OCI-LY7 (cell line): ENCODE measurements at regions not wholly inside any gene's neighbourhood (a gene's known extent, or its start where the extent isn't known, plus 50 kb on each side); places are given as distances from the start of the nearest gene placed in this dataset.

ENCODE experiments used
- BruUV-seq: library from RNA; stranded (reverse); fragments of 400-500 nt; replicated peaks from 2 replicates; lab custom pipeline; 2021; lab: Mats Ljungman, UMichigan
- CTCF ChIA-PET: fragments of 300-600 bp; sonication (Branson Sonifier 250); formaldehyde crosslinking; loops from one replicate; lab custom pipeline; 2022; ENCODE audit warnings: antibody characterized with exemption; ENCODE audit not compliant: unreplicated experiment; lab: Charles Lee
- POLR2A ChIA-PET: fragments of 300-600 bp; sonication (Branson Sonifier 250); formaldehyde crosslinking; loops from one replicate; lab custom pipeline; 2022; ENCODE audit warnings: antibody characterized with exemption; lab: Charles Lee
- DNase-seq: peaks from one replicate; pipeline ENCODE4 v3.0.0-alpha.2; 2015; ENCODE audit warnings: low spot score
- H2AFZ ChIP-seq: fragments of 200-600 bp; sonication (generic), shearing (Covaris generic); 2 replicates; pipeline ENCODE4 v1.6.1; 2014; ENCODE audit warnings: mild to moderate bottlenecking, antibody characterized with exemption, low read length, moderate library complexity
- H3K27ac ChIP-seq: fragments of 200-600 bp; sonication (generic); 2 replicates; pipeline ENCODE4 v1.5.1; 2014; ENCODE audit warnings: mixed run types, low read depth, mild to moderate bottlenecking, moderate library complexity, low read length, inconsistent platforms; ENCODE audit not compliant: poor library complexity, severe bottlenecking
- H3K36me3 ChIP-seq: fragments of 200-600 bp; sonication (generic); 2 replicates; pipeline ENCODE4 v1.6.1; 2014; ENCODE audit warnings: mild to moderate bottlenecking, antibody characterized with exemption, low read length, moderate library complexity, mixed read lengths; ENCODE audit not compliant: insufficient read depth
- H3K4me1 ChIP-seq: fragments of 200-600 bp; sonication (generic); 2 replicates; pipeline ENCODE4 v1.5.1; 2014; ENCODE audit warnings: mild to moderate bottlenecking, low read length; ENCODE audit not compliant: insufficient read depth, poor library complexity, severe bottlenecking
- H3K4me2 ChIP-seq: fragments of 200-600 bp; sonication (generic); 2 replicates; pipeline ENCODE4 v1.6.1; 2014; ENCODE audit warnings: mild to moderate bottlenecking, low read length
- H3K4me3 ChIP-seq: fragments of 200-600 bp; sonication (generic); 2 replicates; pipeline ENCODE4 v1.5.1; 2014; ENCODE audit warnings: mild to moderate bottlenecking, low read depth, low read length; ENCODE audit not compliant: poor library complexity, severe bottlenecking
- H3K79me2 ChIP-seq: fragments of 200-600 bp; sonication (generic); 2 replicates; pipeline ENCODE4 v1.6.1; 2016; ENCODE audit warnings: low read depth, mild to moderate bottlenecking, low read length, moderate library complexity, mixed read lengths; ENCODE audit not compliant: insufficient read depth
- H3K9me2 ChIP-seq: fragments of 200-600 bp; sonication (generic); 2 replicates; pipeline ENCODE4 v1.6.1; 2016; ENCODE audit warnings: mild to moderate bottlenecking, low read length, mixed read lengths; ENCODE audit not compliant: insufficient read depth
- H3K9me3 ChIP-seq: fragments of 200-600 bp; sonication (generic); 2 replicates; pipeline ENCODE4 v1.6.1; 2014; ENCODE audit warnings: mild to moderate bottlenecking, mixed run types, low read length, mixed read lengths
- H4K20me1 ChIP-seq: fragments of 200-600 bp; sonication (generic); 2 replicates; pipeline ENCODE4 v1.6.1; 2014; ENCODE audit warnings: mild to moderate bottlenecking, antibody characterized with exemption, low read length, moderate library complexity, mixed read lengths; ENCODE audit not compliant: insufficient read depth
- EZH2phosphoT487 ChIP-seq: fragments of 200-600 bp; sonication (generic); IDR thresholded peaks from 2 replicates; pipeline ENCODE4 v1.6.1; 2018; ENCODE audit warnings: low read depth, borderline replicate concordance, mild to moderate bottlenecking, mixed run types, antibody characterized with exemption, low read length, moderate library complexity, mixed read lengths
- intact Hi-C: fragments of 100-400 bp; cut with micrococcal nuclease; formaldehyde crosslinking; loops from one replicate; pipeline ENCODE4 v1.10.0; 2022; ENCODE audit not compliant: unreplicated experiment
- TF ChIP-seq, protein P1 (sequence below): fragments of 200-600 bp; sonication (generic); conservative IDR thresholded peaks from 2 replicates; pipeline ENCODE4 v1.5.1; 2014; ENCODE audit warnings: mild to moderate bottlenecking, antibody characterized with exemption, low read length, moderate library complexity, mixed read lengths

DNA sequence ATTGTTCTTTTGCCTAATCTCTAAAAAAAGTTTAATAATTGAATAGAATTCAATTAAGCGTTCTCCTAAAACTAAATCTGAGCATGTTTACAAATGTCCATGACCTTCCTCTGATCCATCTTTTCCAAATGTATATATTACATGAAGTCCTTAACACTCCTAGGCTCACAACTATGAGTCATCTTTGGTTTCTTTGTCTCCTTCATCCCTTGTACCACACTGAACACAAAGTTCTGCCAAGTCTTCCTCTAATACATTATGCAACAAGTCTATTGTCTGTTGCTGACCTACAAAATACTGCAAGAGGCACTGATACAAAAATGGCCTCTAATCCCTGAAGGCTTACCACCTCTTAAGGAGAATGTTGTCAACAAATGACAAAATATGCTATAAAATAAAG, 550.2 kb downstream of the PYDC2 start:
- ChIA-PET CTCF (no interaction called here), POLR2A (no interaction called here)
- TF ChIP-seq, protein P1, sequence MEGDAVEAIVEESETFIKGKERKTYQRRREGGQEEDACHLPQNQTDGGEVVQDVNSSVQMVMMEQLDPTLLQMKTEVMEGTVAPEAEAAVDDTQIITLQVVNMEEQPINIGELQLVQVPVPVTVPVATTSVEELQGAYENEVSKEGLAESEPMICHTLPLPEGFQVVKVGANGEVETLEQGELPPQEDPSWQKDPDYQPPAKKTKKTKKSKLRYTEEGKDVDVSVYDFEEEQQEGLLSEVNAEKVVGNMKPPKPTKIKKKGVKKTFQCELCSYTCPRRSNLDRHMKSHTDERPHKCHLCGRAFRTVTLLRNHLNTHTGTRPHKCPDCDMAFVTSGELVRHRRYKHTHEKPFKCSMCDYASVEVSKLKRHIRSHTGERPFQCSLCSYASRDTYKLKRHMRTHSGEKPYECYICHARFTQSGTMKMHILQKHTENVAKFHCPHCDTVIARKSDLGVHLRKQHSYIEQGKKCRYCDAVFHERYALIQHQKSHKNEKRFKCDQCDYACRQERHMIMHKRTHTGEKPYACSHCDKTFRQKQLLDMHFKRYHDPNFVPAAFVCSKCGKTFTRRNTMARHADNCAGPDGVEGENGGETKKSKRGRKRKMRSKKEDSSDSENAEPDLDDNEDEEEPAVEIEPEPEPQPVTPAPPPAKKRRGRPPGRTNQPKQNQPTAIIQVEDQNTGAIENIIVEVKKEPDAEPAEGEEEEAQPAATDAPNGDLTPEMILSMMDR, result no peak
- no peak for TF ChIP-seq EZH2phosphoT487
- no peak for DNase-seq
- BruUV-seq, result no TSS peak
- Histone ChIP-seq H3K4me3 (no peak overlapping the region), H3K4me1 (no peaks in the 10 kb centered on the region), H3K27ac (no peak overlapping the region), H3K79me2 (no peaks in the 10 kb centered on the region), H3K4me2 (no peak overlapping the region), H3K36me3 (no peaks in the 10 kb centered on the region), H4K20me1 (no peaks in the 10 kb centered on the region), H3K9me3 (no peaks in the 10 kb centered on the region), H2AFZ (no peak overlapping the region), H3K9me2 (no peaks in the 10 kb centered on the region)
- intact Hi-C loops, result no loop called here

DNA sequence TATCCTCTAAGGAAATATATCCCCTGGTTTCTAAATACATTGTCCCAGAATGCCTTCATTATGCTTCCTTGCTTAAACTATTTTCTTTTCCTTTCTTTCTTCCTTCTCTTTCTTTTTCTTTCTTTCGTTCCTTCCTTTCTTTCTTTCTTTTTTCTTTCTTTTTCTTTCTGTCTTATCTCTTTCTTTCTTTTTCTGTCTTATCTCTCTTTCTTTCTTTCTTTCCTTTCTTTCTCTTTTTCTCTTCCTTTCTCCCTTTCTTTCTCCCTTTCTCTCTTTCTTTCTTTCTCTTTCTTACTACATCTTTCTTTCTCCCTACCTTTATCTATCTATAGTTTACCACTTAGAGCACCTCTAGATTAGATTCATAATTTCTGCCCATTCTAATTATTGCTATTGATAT, 552.1 kb downstream of the PYDC2 start:
- H3K4me1 ChIP-seq, result no peaks in the 10 kb centered on the region
- H3K36me3 ChIP-seq, result no peaks in the 10 kb centered on the region
- H3K27ac ChIP-seq, result no peak overlapping the region
- H3K9me3 ChIP-seq, result no peaks in the 10 kb centered on the region
- DNase-seq, result no peak
- H3K4me3 ChIP-seq, result no peak overlapping the region
- no peak for TF ChIP-seq EZH2phosphoT487
- TF ChIP-seq, protein P1, result no peak
- H3K4me2 ChIP-seq, result no peak overlapping the region
- POLR2A ChIA-PET, result interaction anchor here (1.1 to 1.4 kb wide), 2 partner anchors 9 to 20 kb away, joined by 3 to 7 read pairs; no protein-coding TSS in a partner anchor
- BruUV-seq, result no TSS peak
- CTCF ChIA-PET, result no interaction called here
- intact Hi-C loops, result no loop called here
- H4K20me1 ChIP-seq, result no peaks in the 10 kb centered on the region
- no peak overlapping the region for H2AFZ ChIP-seq
- no peaks in the 10 kb centered on the region for H3K79me2 ChIP-seq
- no peaks in the 10 kb centered on the region for H3K9me2 ChIP-seq

DNA sequence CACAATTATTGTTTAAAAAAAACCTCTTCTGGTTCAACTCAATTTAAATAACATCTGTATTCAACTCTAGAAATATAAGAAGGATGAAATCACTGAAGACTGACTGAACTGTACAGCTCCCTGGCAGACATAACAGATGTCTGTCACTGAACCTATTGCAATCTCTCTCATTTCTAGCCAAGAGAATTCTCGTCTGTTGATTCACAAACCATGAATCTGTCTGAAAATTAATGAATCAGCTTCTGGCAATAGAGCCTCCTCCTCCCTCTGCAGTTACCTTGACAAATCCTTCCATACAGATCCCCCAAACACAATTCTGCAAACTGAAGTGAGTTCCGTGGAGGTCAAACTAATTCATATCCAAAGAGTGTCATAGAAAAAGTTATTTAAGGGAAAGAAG, 561.4 kb downstream of the PYDC2 start:
- no peak overlapping the region for H3K4me3 ChIP-seq
- BruUV-seq, result no TSS peak
- H4K20me1 ChIP-seq, result no peaks in the 10 kb centered on the region
- DNase-seq, result no peak
- no peaks in the 10 kb centered on the region for H3K4me1 ChIP-seq
- H3K79me2 ChIP-seq, result no peaks in the 10 kb centered on the region
- TF ChIP-seq, protein P1, result no peak
- no peak for TF ChIP-seq EZH2phosphoT487
- ChIA-PET CTCF (no interaction called here), POLR2A (interaction anchor here (0.6 to 1.5 kb wide), 12 partner anchors 10 to 1930 kb away, joined by 3 to 8 read pairs (median 5); no protein-coding TSS in a partner anchor)
- intact Hi-C loops, result no loop called here
- H3K4me2 ChIP-seq, result no peak overlapping the region
- H2AFZ ChIP-seq, result no peak overlapping the region
- H3K27ac ChIP-seq, result no peak overlapping the region
- no peaks in the 10 kb centered on the region for H3K9me2 ChIP-seq
- no peaks in the 10 kb centered on the region for H3K36me3 ChIP-seq
- H3K9me3 ChIP-seq, result peaks cover 5% of the 10 kb centered on the region; the same call in 1 of the 2 replicates
